ENCODE measurements at regions not wholly inside any gene's neighbourhood (a gene's known extent, or its start where the extent isn't known, plus 50 kb on each side); places are given as distances from the start of the nearest gene placed in this dataset.

GRCh38 chr1:87683196-87683956 is 354.7 kb downstream of the LMO4 start:
- no peak for DNase-seq (ENCODE audit: low spot score)
- no peak for TF ChIP-seq EZH2phosphoT487 (IDR thresholded peaks at IDR 0.05; ENCODE audit: borderline replicate concordance, low read depth, low read length)
- TF ChIP-seq, protein P1, sequence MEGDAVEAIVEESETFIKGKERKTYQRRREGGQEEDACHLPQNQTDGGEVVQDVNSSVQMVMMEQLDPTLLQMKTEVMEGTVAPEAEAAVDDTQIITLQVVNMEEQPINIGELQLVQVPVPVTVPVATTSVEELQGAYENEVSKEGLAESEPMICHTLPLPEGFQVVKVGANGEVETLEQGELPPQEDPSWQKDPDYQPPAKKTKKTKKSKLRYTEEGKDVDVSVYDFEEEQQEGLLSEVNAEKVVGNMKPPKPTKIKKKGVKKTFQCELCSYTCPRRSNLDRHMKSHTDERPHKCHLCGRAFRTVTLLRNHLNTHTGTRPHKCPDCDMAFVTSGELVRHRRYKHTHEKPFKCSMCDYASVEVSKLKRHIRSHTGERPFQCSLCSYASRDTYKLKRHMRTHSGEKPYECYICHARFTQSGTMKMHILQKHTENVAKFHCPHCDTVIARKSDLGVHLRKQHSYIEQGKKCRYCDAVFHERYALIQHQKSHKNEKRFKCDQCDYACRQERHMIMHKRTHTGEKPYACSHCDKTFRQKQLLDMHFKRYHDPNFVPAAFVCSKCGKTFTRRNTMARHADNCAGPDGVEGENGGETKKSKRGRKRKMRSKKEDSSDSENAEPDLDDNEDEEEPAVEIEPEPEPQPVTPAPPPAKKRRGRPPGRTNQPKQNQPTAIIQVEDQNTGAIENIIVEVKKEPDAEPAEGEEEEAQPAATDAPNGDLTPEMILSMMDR (conservative IDR thresholded peaks at IDR 0.05; ENCODE audit: low read length): no peak
- Histone ChIP-seq H3K9me2 (ENCODE audit: insufficient read depth, low read length) (no peaks in the 10 kb centered on the region), H3K27ac (ENCODE audit: low read depth, low read length, poor library complexity, severe bottlenecking) (no peak overlapping the region), H4K20me1 (ENCODE audit: insufficient read depth, low read length) (no peaks in the 10 kb centered on the region), H3K4me1 (ENCODE audit: insufficient read depth, low read length, poor library complexity, severe bottlenecking) (no peaks in the 10 kb centered on the region), H3K79me2 (ENCODE audit: insufficient read depth, low read depth, low read length) (no peaks in the 10 kb centered on the region), H3K4me2 (ENCODE audit: low read length) (no peak overlapping the region), H2AFZ (ENCODE audit: low read length) (no peak overlapping the region), H3K9me3 (ENCODE audit: low read length) (no peaks in the 10 kb centered on the region), H3K4me3 (ENCODE audit: low read depth, low read length, poor library complexity, severe bottlenecking) (no peak overlapping the region), H3K36me3 (ENCODE audit: insufficient read depth, low read length) (no peaks in the 10 kb centered on the region)
- POLR2A ChIA-PET: no interaction called here
- intact Hi-C loops (cut with micrococcal nuclease; ENCODE audit: unreplicated experiment): no loop called here
- no TSS peak for BruUV-seq (replicated peaks)
- CTCF ChIA-PET (ENCODE audit: unreplicated experiment): no interaction called here

- no peak overlapping the region for H2AFZ ChIP-seq (ENCODE audit: low read length)
- no peak for DNase-seq (ENCODE audit: low spot score)
- intact Hi-C loops (cut with micrococcal nuclease; ENCODE audit: unreplicated experiment): no loop called here
- H3K4me1 ChIP-seq (ENCODE audit: insufficient read depth, low read length, poor library complexity, severe bottlenecking): no peaks in the 10 kb centered on the region
- no peak overlapping the region for H3K4me3 ChIP-seq (ENCODE audit: low read depth, low read length, poor library complexity, severe bottlenecking)
- H3K27ac ChIP-seq (ENCODE audit: low read depth, low read length, poor library complexity, severe bottlenecking): no peak overlapping the region
- no peaks in the 10 kb centered on the region for H4K20me1 ChIP-seq (ENCODE audit: insufficient read depth, low read length)
- TF ChIP-seq, protein P1 (conservative IDR thresholded peaks at IDR 0.05; ENCODE audit: low read length): no peak
- no peak for TF ChIP-seq EZH2phosphoT487 (IDR thresholded peaks at IDR 0.05; ENCODE audit: borderline replicate concordance, low read depth, low read length)
- BruUV-seq (replicated peaks): no TSS peak
- ChIA-PET POLR2A (no interaction called here), CTCF (ENCODE audit: unreplicated experiment) (no interaction called here)
- no peaks in the 10 kb centered on the region for H3K79me2 ChIP-seq (ENCODE audit: insufficient read depth, low read depth, low read length)
- H3K9me2 ChIP-seq (ENCODE audit: insufficient read depth, low read length): no peaks in the 10 kb centered on the region
- no peaks in the 10 kb centered on the region for H3K9me3 ChIP-seq (ENCODE audit: low read length)
- H3K36me3 ChIP-seq (ENCODE audit: insufficient read depth, low read length): no peaks in the 10 kb centered on the region
- no peak overlapping the region for H3K4me2 ChIP-seq (ENCODE audit: low read length)
Observed at GRCh38 chr1:87684194-87684593, 355.5 kb downstream of the LMO4 start.

GRCh38 chr1:87684713-87685205 is 356.1 kb downstream of the LMO4 start:
- no peaks in the 10 kb centered on the region for H3K9me3 ChIP-seq (ENCODE audit: low read length)
- H3K4me2 ChIP-seq (ENCODE audit: low read length): no peak overlapping the region
- H3K36me3 ChIP-seq (ENCODE audit: insufficient read depth, low read length): no peaks in the 10 kb centered on the region
- H3K9me2 ChIP-seq (ENCODE audit: insufficient read depth, low read length): no peaks in the 10 kb centered on the region
- ChIA-PET POLR2A (interaction anchor here (0.6 kb wide), 2 partner anchors 12 to 350 kb away, joined by 4 to 5 read pairs; no protein-coding TSS in a partner anchor), CTCF (ENCODE audit: unreplicated experiment) (no interaction called here)
- H2AFZ ChIP-seq (ENCODE audit: low read length): 0 out of 2 replicates have a peak overlapping the region, but pooled peaks have one; percentile 19
- no peak overlapping the region for H3K27ac ChIP-seq (ENCODE audit: low read depth, low read length, poor library complexity, severe bottlenecking)
- no peaks in the 10 kb centered on the region for H3K4me1 ChIP-seq (ENCODE audit: insufficient read depth, low read length, poor library complexity, severe bottlenecking)
- H3K4me3 ChIP-seq (ENCODE audit: low read depth, low read length, poor library complexity, severe bottlenecking): no peak overlapping the region
- TF ChIP-seq, protein P1 (conservative IDR thresholded peaks at IDR 0.05; ENCODE audit: low read length): no peak
- TF ChIP-seq EZH2phosphoT487 (IDR thresholded peaks at IDR 0.05; ENCODE audit: borderline replicate concordance, low read depth, low read length): no peak
- DNase-seq (ENCODE audit: low spot score): no peak
- H4K20me1 ChIP-seq (ENCODE audit: insufficient read depth, low read length): no peaks in the 10 kb centered on the region
- H3K79me2 ChIP-seq (ENCODE audit: insufficient read depth, low read depth, low read length): no peaks in the 10 kb centered on the region
- BruUV-seq (replicated peaks): no TSS peak
- intact Hi-C loops (cut with micrococcal nuclease; ENCODE audit: unreplicated experiment): no loop called here

Measured in OCI-LY7 (cell line).